Activated naive CD4-positive, alpha-beta T cell treated with Interleukin-2 at 50 U/mL for 16 hours (primary cell): ENCODE measurements at regions not wholly inside any gene's neighbourhood (a gene's known extent, or its start where the extent isn't known, plus 50 kb on each side); places are given as distances from the start of the nearest gene placed in this dataset.

Experiments
- DNase-seq: peaks from one replicate; pipeline ENCODE4 v3.0.0-alpha.2; 2020

GRCh38 chr4:23324021-23324690, 565.7 kb downstream of the PPARGC1A start:
- no peak for DNase-seq

DNA sequence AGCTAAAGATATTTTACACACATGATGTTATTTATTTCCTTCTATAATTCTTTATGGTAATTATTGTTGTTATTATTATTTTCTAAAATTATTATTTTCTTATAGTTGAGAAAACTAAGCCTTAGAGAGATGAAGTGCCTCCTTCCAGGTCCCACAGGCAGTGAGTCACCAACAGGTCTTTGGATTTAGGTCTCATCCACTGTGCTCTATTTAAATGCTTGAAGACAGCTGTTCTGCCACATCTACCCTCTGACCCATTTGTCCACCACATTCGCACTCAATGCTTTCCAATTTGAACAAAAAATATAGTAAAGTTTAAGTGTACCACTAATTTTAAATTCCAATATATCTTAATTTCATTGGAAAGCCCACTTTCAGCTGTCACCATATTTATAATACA, 566.4 kb downstream of the PPARGC1A start:
- no peak for DNase-seq

DNA sequence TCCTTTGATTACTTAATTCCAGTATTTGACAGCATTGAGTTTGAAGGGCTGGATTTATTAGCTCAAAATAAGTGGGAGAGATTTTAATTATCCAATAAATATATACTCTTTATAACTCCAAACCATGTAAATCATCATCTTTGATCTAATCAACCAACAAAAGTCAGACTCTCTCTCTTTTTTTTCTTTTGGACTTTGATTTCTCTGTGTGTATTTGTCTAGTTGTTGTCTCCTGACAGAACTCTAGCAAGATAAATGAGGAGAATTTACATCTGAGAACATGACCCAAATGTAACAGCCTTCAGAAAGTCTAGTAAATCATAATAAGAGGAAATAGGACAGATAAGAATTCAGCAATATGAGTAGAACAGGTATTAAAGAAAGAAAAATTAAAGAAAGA, 567.1 kb downstream of the PPARGC1A start:
- DNase-seq: no peak

DNA sequence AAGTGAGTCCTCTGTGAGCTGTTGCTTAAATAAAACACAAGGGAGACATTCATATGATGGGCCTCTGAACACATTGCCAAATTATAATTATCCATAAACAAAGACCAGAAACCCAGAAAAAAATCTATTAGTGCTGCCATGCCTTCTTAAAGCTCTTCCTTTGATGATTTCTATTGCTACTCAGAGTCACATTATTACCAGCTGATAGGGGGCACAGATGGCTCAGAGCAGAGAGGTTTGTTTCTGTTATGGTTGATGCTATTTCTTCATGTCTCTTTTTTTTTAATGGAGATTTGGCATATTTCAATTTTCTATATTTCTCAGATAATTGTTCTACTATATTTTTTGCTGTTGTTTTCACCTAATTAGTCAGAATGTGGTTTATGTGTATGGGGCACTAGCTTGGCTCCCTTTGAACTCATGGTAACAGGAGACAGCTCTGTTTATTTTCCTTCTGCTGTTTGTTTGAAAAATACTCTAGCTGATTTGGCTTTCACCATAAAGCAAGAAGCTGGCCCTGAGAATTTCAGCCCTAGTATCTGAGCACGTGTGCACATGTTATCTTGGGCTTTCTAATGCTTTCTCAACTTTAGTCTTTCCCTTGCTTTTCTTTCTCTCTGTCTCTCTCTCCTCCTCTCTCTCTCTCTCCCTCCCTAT, 568.8 kb downstream of the PPARGC1A start:
- DNase-seq: no peak

GRCh38 chr4:23312686-23313085, 577.2 kb downstream of the PPARGC1A start:
- DNase-seq: no peak

- DNase-seq: no peak
Measured at GRCh38 chr4:23311983-23312382, 577.9 kb downstream of the PPARGC1A start.

DNA sequence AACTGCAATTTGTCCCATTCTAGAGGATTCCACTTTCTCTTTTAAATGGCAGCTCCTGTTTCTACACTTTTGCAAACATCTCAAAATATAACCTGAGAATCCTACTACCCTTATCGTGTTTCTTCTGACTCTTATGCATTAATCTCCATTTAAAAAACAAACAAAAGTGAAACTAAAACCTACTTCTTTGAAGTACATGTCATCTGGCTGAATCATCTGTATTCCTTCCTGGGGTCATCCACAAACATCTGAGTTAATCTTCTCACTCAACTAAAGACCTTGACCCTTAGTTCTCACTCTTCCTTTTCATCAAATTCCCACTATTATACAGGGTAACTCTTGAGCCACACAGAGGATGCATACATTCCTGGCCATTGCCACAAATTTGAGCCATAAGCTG, 584.8 kb downstream of the PPARGC1A start:
- no peak for DNase-seq

- DNase-seq: no peak
Measured at GRCh38 chr4:23298371-23298770, 591.5 kb downstream of the PPARGC1A start.

GRCh38 chr4:23297327-23297726, 592.5 kb downstream of the PPARGC1A start:
- DNase-seq: no peak

DNA sequence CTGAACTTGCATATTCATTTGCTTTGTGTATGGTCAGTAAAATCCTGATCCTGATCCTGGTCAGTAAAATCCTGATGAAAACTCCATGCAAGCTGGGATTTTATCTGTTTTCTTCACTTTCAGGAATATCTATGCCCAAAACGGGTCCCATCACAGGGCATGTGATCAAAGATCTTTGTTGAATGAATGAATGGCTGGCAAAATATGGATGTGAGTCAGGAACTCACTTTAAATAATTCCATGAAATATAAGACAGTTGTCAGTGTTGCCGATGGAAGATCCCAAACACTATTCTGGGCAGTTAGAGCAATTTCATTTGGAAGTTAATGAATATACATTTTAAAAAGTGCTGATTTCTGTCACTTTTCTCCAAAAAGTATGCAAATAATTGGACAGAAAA, 598.4 kb downstream of the GBA3 start:
- DNase-seq: no peak

- no peak for DNase-seq
Measured at GRCh38 chr4:23290656-23291055, 597.9 kb downstream of the GBA3 start.

DNA sequence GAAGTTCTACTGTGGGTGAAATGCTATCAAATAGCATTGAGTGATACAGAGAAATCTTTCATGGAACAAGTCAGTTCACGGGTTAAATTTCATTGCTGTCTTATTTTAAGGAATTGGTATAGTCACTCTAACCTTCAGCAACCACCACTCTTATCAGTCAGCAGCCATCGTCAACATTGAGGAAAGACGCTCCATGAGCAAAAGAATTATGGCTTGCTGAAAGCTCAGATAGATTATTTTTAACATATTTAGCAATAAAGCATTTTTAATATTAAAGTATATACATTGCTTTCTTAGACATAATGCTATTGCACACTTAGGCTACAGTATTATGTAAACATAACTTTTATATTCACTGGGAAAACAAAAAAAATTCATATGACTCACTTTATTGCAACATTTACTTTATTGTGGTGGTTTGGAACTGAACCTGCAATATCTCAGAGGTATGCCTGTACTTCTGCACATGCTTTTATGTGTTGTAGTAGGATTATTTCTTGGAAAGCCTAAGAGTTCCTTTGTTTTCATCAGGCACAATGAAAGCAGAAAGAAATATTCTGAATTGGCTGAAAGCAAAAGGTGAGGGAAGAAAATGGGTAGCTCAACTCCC, 586.7 kb downstream of the GBA3 start:
- DNase-seq: no peak

DNA sequence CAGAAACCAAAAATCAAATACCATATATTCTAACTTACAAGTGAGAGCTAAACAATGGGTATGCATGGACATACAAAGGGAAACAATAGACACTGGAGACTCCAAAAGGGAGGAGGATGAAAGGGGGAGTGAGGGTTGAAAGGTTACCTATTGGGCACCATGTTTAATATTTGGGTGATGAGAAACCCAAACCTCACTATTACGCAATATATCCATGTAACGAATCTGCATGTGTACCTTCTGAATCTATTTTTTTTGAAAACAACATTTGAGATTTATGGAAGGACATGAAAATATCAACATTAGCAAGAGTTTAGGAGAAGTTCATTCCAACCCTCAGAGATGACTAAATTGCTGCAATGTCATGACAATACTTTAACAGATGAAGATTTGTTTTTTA, 586.1 kb downstream of the GBA3 start:
- no peak for DNase-seq

GRCh38 chr4:23276076-23276475, 583.3 kb downstream of the GBA3 start:
- no peak for DNase-seq

DNA sequence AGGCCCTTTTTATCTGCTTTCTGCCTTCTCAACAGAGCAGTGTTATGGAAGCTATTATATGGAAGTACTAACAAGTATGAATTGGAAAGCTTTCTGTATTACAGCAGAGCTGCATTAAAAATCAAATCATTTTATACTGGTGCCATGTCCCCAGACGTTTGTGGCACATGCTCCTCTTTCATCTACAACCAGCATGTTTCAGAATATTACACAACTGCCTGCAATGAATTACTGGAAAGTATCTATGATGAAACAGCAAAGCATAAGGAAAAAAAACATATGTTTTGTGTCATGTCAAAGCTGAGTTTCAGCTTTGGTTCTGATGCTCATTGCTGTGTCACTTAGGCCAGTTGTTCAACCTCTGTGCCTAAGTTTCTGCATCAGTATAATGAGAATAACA, 576.8 kb downstream of the GBA3 start:
- DNase-seq: no peak

GRCh38 chr4:23268072-23268771, 575.5 kb downstream of the GBA3 start:
- DNase-seq: no peak

DNA sequence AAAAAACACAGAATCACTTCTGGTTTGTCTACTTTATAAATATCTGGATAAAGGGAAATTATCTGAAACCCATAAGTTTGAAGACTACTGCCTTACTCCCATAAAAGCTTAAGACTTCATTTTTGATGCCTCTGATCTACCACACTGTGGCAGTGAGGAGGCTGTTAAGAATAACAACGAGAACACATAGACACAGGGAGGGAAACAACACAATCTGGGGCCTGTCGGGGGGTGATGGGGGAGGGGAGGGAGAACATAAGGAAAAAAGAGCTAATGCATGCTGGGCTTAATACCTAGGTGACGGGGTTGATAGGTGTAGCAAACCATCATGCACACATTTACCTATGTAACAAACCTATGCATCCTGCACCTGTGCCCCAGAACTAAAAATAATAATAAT, 573.7 kb downstream of the GBA3 start:
- DNase-seq: no peak

DNA sequence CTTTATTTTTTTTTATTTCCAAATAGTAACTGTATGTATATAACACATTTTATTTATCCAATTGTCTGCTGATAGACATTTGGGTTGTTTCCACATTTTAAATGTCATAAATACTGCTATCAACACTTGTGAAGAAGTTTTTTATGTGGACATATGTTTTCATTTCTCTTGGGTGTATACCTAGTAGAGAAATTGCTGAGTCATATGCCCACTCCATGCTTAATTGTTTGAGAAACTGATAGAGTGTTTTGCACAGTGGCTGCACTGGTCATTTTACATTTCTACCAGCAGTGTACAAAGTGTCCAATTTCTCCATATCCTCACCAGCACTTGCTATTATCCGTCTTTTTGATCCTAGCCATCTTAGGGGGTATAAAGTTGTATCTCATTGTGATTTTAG, 567.8 kb downstream of the GBA3 start:
- no peak for DNase-seq

GRCh38 chr4:23245203-23245832, 552.6 kb downstream of the GBA3 start:
- DNase-seq: no peak

GRCh38 chr4:23242962-23243361, 550.2 kb downstream of the GBA3 start:
- no peak for DNase-seq

- no peak for DNase-seq
Measured at GRCh38 chr4:23241408-23241807, 548.7 kb downstream of the GBA3 start.

DNA sequence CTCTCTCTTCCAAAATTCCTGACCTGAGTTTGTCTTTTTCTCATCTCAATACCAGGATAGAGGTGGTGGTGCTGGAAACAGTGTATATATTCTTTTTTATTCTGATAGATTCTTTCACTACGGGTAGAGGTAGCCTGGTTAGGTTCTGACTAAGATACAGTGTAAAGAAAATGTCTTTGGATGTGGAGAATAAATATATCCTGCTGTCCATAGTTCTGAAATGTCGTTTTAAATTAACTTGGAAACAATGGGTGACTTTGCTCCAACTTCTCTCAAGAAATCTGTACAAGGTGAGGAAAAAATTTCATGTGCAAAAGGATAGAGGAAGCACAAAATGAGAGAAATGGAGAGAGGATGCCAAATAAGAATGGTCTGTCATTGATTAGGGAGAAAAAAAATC, 546.1 kb downstream of the GBA3 start:
- DNase-seq: no peak

DNA sequence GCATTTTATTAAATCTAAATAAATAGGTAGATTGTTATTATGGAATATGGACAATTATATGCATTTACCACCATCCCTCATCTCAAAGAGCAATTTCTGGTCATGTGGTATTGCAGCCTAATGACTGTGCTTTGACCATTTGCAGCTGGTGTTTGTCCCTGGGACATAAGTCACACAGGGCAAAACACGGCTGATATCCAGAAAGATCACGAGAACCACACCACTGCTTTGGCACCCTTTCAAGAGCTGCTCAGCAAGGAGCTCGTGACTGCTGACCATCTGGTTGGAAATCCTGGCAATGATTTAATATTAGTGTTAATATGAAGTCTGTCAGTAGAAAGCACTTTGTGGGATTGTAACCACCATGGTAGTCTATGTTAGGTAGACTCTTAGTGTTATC, 545.0 kb downstream of the GBA3 start:
- DNase-seq: no peak
